Esophagus squamous epithelium (tissue), 4 donors: ENCODE measurements at regions not wholly inside any gene's neighbourhood (a gene's known extent, or its start where the extent isn't known, plus 50 kb on each side); places are given as distances from the start of the nearest gene placed in this dataset.

ENCODE experiments used
- CTCF ChIP-seq, 6 experiments: fragments of 450-650 bp in 4 of 6; fragments of 200-600 bp in 2 of 6; sonication (generic) in 2 of 6; IDR thresholded peaks; one replicate each; pipeline ENCODE4 v1.5.1; 2016 to 2019; ENCODE audit warnings: antibody characterized with exemption in 6 of 6, mild to moderate bottlenecking in 4 of 6, moderate library complexity in 4 of 6
- POLR2A ChIP-seq, 4 donors: fragments of 450-650 bp; IDR thresholded peaks; one replicate each; pipeline ENCODE4 v1.6.1; 2017; ENCODE audit warnings: antibody characterized with exemption in 4 of 4, mild to moderate bottlenecking in 4 of 4, moderate library complexity in 3 of 4

GRCh38 chr13:111919849-111920248 is 147.1 kb upstream of the SOX1 start:
- no peak for TF ChIP-seq CTCF (IDR thresholded peaks at IDR 0.05)
- TF ChIP-seq POLR2A (IDR thresholded peaks at IDR 0.05): no peak
